Neural crest cell (in vitro differentiated cells): ENCODE measurements at regions not wholly inside any gene's neighbourhood (a gene's known extent, or its start where the extent isn't known, plus 50 kb on each side); places are given as distances from the start of the nearest gene placed in this dataset.

Source experiments
- DNase-seq: peaks from one replicate; pipeline ENCODE4 v3.0.0; 2021; ENCODE audit warnings: low read depth, mixed read lengths, low spot score
- H3K27ac Mint-ChIP-seq: one replicate; pipeline ENCODE4 v1.8.0; 2021; ENCODE audit warnings: mild to moderate bottlenecking, mixed read lengths; ENCODE audit not compliant: unreplicated experiment
- H3K27me3 Mint-ChIP-seq: 2 replicates; pipeline ENCODE4 v1.8.0; 2021; ENCODE audit warnings: low read depth, mild to moderate bottlenecking, mixed read lengths
- H3K36me3 Mint-ChIP-seq: 2 replicates; pipeline ENCODE4 v1.8.0; 2021; ENCODE audit warnings: low read depth, mild to moderate bottlenecking, mixed read lengths
- H3K4me1 Mint-ChIP-seq: 2 replicates; pipeline ENCODE4 v1.8.0; 2021; ENCODE audit warnings: mixed read lengths
- H3K4me3 Mint-ChIP-seq: one replicate; pipeline ENCODE4 v1.8.0; 2021; ENCODE audit warnings: mild to moderate bottlenecking, mixed read lengths
- H3K9me3 Mint-ChIP-seq: 2 replicates; pipeline ENCODE4 v1.8.0; 2021; ENCODE audit warnings: mixed read lengths
- TF ChIP-seq, protein P1 (sequence below): fragments of 200-600 bp; sonication (generic); conservative IDR thresholded peaks from 2 replicates; pipeline ENCODE4 v1.5.0; 2021; ENCODE audit warnings: antibody characterized with exemption, mild to moderate bottlenecking

DNA sequence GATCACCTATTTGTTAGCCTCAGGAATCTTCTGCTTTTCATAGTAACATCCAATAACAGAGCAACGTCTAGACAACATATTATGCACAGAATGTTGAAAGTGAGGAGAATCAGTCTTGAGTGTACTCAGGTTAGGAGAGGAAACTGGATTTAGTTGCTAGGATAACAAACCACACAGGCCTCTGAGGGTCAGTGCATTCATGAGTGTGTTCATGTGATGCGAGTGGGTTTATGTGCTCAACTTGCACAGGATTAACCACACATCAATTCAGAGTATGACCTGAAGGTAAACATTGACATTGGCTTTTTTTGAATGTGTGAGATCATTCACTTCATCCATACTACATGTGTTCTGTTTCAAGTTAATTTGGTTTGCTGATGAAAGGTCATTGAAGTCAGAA, 287.6 kb downstream of the DIPK2A start:
- TF ChIP-seq, protein P1, sequence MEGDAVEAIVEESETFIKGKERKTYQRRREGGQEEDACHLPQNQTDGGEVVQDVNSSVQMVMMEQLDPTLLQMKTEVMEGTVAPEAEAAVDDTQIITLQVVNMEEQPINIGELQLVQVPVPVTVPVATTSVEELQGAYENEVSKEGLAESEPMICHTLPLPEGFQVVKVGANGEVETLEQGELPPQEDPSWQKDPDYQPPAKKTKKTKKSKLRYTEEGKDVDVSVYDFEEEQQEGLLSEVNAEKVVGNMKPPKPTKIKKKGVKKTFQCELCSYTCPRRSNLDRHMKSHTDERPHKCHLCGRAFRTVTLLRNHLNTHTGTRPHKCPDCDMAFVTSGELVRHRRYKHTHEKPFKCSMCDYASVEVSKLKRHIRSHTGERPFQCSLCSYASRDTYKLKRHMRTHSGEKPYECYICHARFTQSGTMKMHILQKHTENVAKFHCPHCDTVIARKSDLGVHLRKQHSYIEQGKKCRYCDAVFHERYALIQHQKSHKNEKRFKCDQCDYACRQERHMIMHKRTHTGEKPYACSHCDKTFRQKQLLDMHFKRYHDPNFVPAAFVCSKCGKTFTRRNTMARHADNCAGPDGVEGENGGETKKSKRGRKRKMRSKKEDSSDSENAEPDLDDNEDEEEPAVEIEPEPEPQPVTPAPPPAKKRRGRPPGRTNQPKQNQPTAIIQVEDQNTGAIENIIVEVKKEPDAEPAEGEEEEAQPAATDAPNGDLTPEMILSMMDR: no peak
- Mint-ChIP-seq H3K36me3 (peaks cover 2% of the 10 kb centered on the region), H3K27ac (no peak overlapping the region), H3K4me3 (no peak overlapping the region), H3K4me1 (no peaks in the 10 kb centered on the region), H3K9me3 (no peaks in the 10 kb centered on the region), H3K27me3 (no peaks in the 10 kb centered on the region)
- no peak for DNase-seq

DNA sequence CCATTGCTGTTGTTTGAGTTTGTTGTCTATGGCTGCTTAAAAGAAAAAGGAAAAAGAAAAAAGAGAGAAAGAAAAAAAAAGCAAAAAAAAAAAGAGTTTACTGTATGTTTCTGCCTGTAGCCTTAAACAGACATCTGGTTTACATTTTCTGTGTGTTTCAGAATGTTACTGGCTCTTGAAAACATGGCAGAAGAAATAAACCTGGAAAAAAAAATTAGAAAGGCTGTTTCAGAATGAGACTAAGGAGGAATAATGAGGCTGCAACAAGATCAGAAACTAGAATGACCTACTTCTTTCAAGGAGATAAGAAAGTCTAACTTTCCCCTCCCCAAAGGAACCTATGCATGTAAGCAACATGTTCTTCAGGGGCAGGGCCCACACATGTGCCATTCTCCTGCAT, 292.1 kb downstream of the DIPK2A start:
- Mint-ChIP-seq H3K9me3 (no peaks in the 10 kb centered on the region), H3K36me3 (peaks cover 2% of the 10 kb centered on the region), H3K27ac (no peak overlapping the region), H3K27me3 (no peaks in the 10 kb centered on the region), H3K4me1 (no peaks in the 10 kb centered on the region), H3K4me3 (no peak overlapping the region)
- DNase-seq: no peak
- TF ChIP-seq, protein P1: no peak

DNA sequence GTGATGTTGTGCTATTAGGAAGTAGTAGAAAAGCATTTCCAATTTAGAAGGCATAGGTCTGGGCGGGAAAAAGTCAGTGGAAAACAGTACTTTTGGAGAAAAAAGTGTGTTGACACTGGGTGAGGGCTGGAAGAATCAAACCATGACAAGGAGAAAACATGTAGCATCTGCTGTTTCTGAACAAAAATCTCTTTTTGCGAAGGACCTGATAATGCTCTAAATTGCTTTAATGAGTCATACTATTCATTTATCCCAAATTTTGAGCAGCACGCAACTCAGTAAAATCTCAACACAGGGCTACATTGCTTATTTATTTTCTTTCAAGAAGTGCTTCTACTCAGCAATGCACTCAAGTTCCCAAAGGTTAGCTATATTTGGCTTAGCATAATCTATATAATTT, 292.7 kb downstream of the DIPK2A start:
- TF ChIP-seq, protein P1: no peak
- no peak overlapping the region for H3K27ac Mint-ChIP-seq
- no peaks in the 10 kb centered on the region for H3K27me3 Mint-ChIP-seq
- H3K36me3 Mint-ChIP-seq: peaks cover 2% of the 10 kb centered on the region
- H3K4me3 Mint-ChIP-seq: no peak overlapping the region
- H3K4me1 Mint-ChIP-seq: no peaks in the 10 kb centered on the region
- DNase-seq: no peak
- no peaks in the 10 kb centered on the region for H3K9me3 Mint-ChIP-seq

DNA sequence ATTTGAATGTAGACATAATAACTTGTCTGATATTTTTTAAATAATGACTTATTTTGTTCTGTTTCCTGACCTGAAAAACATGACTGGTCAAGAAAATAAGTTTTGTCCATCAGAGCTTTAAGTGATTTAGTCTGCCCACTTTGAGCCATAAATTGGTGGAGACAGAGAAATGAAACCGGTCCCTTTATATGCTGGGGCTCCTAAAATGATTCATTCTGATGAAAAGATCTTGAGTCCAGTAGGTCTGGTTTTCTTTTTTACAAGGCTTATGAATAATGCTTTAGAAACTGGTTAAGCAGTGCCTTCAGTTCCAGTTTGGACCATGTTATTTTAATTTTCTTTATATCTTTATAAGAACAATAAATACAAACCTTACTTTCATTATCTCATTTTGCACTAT, 293.2 kb downstream of the DIPK2A start:
- peaks cover 2% of the 10 kb centered on the region for H3K36me3 Mint-ChIP-seq
- no peaks in the 10 kb centered on the region for H3K9me3 Mint-ChIP-seq
- H3K27ac Mint-ChIP-seq: no peak overlapping the region
- TF ChIP-seq, protein P1: no peak
- no peaks in the 10 kb centered on the region for H3K27me3 Mint-ChIP-seq
- no peak for DNase-seq
- no peaks in the 10 kb centered on the region for H3K4me1 Mint-ChIP-seq
- no peak overlapping the region for H3K4me3 Mint-ChIP-seq

DNA sequence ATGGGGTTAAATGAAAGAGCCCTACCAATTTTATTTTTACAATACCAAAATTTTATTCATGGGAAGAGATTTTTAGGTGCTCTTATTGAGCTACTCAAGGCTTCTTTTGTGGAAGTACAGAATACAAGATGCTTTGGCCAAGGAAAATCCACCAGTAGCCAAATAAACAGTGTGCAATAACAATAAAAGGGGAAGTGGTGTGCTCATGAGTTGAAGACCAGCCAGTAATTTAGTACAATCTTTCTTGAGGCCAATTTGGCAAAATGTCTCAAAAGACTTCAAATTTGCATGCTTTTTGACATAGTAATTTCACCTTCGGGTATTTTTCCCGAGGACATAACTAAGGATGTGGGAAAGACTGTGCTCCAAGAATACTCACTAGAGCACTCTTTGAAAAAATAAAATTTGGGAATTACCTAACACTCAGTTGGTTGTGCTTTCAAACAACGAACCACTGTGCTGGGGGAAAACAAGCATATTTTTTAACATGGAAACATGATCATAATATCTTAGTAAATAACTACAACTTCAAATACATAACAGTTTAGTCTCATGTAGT, 294.0 kb downstream of the DIPK2A start:
- no peak for DNase-seq
- no peaks in the 10 kb centered on the region for H3K4me1 Mint-ChIP-seq
- H3K36me3 Mint-ChIP-seq: peaks cover 1% of the 10 kb centered on the region
- H3K27me3 Mint-ChIP-seq: no peaks in the 10 kb centered on the region
- no peak overlapping the region for H3K27ac Mint-ChIP-seq
- H3K4me3 Mint-ChIP-seq: no peak overlapping the region
- TF ChIP-seq, protein P1: no peak
- H3K9me3 Mint-ChIP-seq: no peaks in the 10 kb centered on the region

DNA sequence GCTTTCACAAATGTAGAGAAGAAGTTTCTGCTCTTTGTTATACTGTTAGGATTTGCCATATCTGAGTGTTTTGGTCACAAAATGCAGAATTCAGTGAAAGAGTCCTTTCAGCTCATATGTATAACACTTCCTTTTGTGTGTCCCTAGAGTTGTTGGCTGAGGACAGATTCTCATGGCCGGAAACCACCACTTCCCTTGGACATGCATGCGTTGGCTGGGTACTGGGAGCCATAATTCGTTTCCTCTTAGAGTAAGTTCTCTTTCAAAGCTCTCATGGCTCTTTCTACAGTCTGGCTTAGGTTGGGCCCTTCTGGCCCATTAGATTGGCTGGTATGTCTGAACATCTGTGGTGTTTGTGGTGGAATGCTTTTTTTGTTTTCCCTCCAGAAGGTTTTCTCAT, 298.5 kb downstream of the DIPK2A start:
- TF ChIP-seq, protein P1: no peak
- Mint-ChIP-seq H3K9me3 (no peaks in the 10 kb centered on the region), H3K4me1 (no peaks in the 10 kb centered on the region), H3K27me3 (no peaks in the 10 kb centered on the region), H3K4me3 (no peak overlapping the region), H3K27ac (no peak overlapping the region), H3K36me3 (no peaks in the 10 kb centered on the region)
- no peak for DNase-seq
